K562 (cell line): ENCODE measurements at regions not wholly inside any gene's neighbourhood (a gene's known extent, or its start where the extent isn't known, plus 50 kb on each side); places are given as distances from the start of the nearest gene placed in this dataset.

Source experiments
- ATAC-seq: fragments of 200-7000 bp; cut with Tn5 transposase; 3 replicates; pipeline ENCODE4 v1.9.1; 2020; ENCODE audit warnings: moderate library complexity
- BruUV-seq: library from RNA; stranded (reverse); fragments of 400-500 nt; replicated peaks from 2 replicates; lab custom pipeline; 2021; lab: Mats Ljungman, UMichigan
- CTCF ChIA-PET: fragments of 300-600 bp; formaldehyde crosslinking; extraction: SDS; loops from one replicate; lab custom pipeline; 2021; ENCODE audit warnings: low intra/inter-chr PET ratio; lab: Yijun Ruan, JAX
- POLR2A ChIA-PET: fragments of 300-600, 350-650 bp; sonication (Branson Sonifier 250); formaldehyde crosslinking; extraction: SDS; loops from one replicate; lab custom pipeline; 2021; ENCODE audit warnings: antibody characterized with exemption, inconsistent platforms; lab: Yijun Ruan, JAX
- DNase-seq, 4 experiments: peaks; one replicate each; pipeline versions ENCODE4 v3.0.0 to v3.0.0-alpha.2; 2011 to 2018; ENCODE audit warnings: low spot score in 3 of 4, mixed read lengths in 3 of 4; ENCODE audit errors: extremely low read depth in 1 of 4
- FAIRE-seq: peaks from 2 replicates; lab custom pipeline; 2011; peaks lifted over from hg19 to GRCh38; lab: Jason Lieb, UNC
- H2AFZ ChIP-seq: 2 replicates; pipeline ENCODE4 v1.6.0; 2011; ENCODE audit warnings: low read depth, low read length, control low read depth, inconsistent platforms
- H3K27ac ChIP-seq: fragments of 200-600 bp; 3 replicates; pipeline ENCODE4 v1.8.0; 2011; ENCODE audit warnings: low read depth, mild to moderate bottlenecking, control low read depth, inconsistent platforms, low read length, moderate library complexity, mixed read lengths; ENCODE audit errors: extremely low read depth
- H3K27me3 ChIP-seq, 2 experiments: fragments of 300-600 bp in 1 of 2; 2 replicates in 1 of 2; 3 replicates in 1 of 2; pipeline versions ENCODE4 v1.6.0 to v1.8.0; 2011; ENCODE audit warnings: inconsistent platforms in 2 of 2, low read length in 2 of 2, mild to moderate bottlenecking in 1 of 2, mixed read lengths in 1 of 2, moderate library complexity in 1 of 2; ENCODE audit not compliant: control insufficient read depth in 2 of 2, insufficient read depth in 2 of 2
- H3K36me3 ChIP-seq: fragments of 300-600 bp; 3 replicates; pipeline ENCODE4 v1.8.0; 2011; ENCODE audit warnings: mild to moderate bottlenecking, low read length, inconsistent platforms; ENCODE audit not compliant: control insufficient read depth, insufficient read depth
- H3K4me1 ChIP-seq, 2 experiments: fragments of 200-600 bp in 1 of 2; replicated peaks in 1 of 2; 2 replicates in 1 of 2; 3 replicates in 1 of 2; pipeline versions ENCODE4 v1.5.1 to v1.8.0; 2011; ENCODE audit warnings: inconsistent platforms in 2 of 2, low read length in 2 of 2, mild to moderate bottlenecking in 1 of 2, mixed read lengths in 1 of 2, moderate library complexity in 1 of 2; ENCODE audit not compliant: control insufficient read depth in 2 of 2, insufficient read depth in 2 of 2
- H3K4me2 ChIP-seq: 2 replicates; pipeline ENCODE4 v1.6.1; 2011; ENCODE audit warnings: low read length, control low read depth, inconsistent platforms, mixed read lengths; ENCODE audit not compliant: insufficient read depth
- H3K4me3 ChIP-seq: fragments of 200-600 bp; sonication (generic), shearing (Covaris generic); 2 replicates; pipeline ENCODE4 v1.5.1; 2016; ENCODE audit warnings: control low read depth, inconsistent platforms
- H3K79me2 ChIP-seq: fragments of 200-600 bp; 3 replicates; pipeline ENCODE4 v1.8.0; 2011; ENCODE audit warnings: low read length, inconsistent platforms; ENCODE audit not compliant: control insufficient read depth, insufficient read depth
- H3K9ac ChIP-seq, 2 experiments: 2 replicates each; pipeline versions ENCODE4 v1.6.0 to v1.6.1; 2011; ENCODE audit warnings: low read depth in 2 of 2, low read length in 2 of 2, control low read depth in 1 of 2, inconsistent platforms in 1 of 2, mild to moderate bottlenecking in 1 of 2, mixed read lengths in 1 of 2; ENCODE audit not compliant: insufficient read depth in 1 of 2
- H3K9me1 ChIP-seq: one replicate; pipeline ENCODE4 v1.6.0; 2011; ENCODE audit warnings: inconsistent platforms, mild to moderate bottlenecking, low read length, moderate library complexity; ENCODE audit not compliant: control insufficient read depth, insufficient read depth
- H3K9me3 ChIP-seq: replicated peaks from 2 replicates; pipeline ENCODE4 v1.5.1; 2011; ENCODE audit warnings: low read depth, low read length, inconsistent platforms; ENCODE audit not compliant: control insufficient read depth, insufficient read depth
- H4K20me1 ChIP-seq: replicated peaks from 2 replicates; pipeline ENCODE4 v1.6.1; 2011; ENCODE audit warnings: low read length, inconsistent platforms, mixed read lengths; ENCODE audit not compliant: control insufficient read depth, insufficient read depth
- FOXM1 ChIP-seq, 2 experiments: fragments of 450-650 bp in 1 of 2; sonication (generic) in 1 of 2; formaldehyde crosslinking in 1 of 2; IDR thresholded peaks; 2 replicates each; pipeline versions ENCODE4 v1.6.1 to v1.9.0; 2017 to 2022; ENCODE audit warnings: low read depth in 2 of 2, mild to moderate bottlenecking in 2 of 2, missing genetic modification reagents in 1 of 2, moderate library complexity in 1 of 2
- HNRNPL ChIP-seq: fragments of 200-400 bp; formaldehyde crosslinking; IDR thresholded peaks from 2 replicates; pipeline ENCODE4 v1.6.1; 2017; ENCODE audit warnings: low read depth, mild to moderate bottlenecking, low read length
- MAFG ChIP-seq: fragments of 450-650 bp; conservative IDR thresholded peaks from 2 replicates; pipeline ENCODE4 v1.6.1; 2016; ENCODE audit warnings: missing genetic modification characterization, missing compliant biosample characterization
- MXD1 ChIP-seq: fragments of 250-450 bp; sonication (Bioruptor Pico); IDR thresholded peaks from 2 replicates; pipeline ENCODE4 v1.8.0; 2021; ENCODE audit warnings: borderline replicate concordance, mild to moderate bottlenecking, moderate library complexity; ENCODE audit not compliant: poor library complexity, severe bottlenecking
- TAL1 ChIP-seq: fragments of 450-650 bp; IDR thresholded peaks from 2 replicates; pipeline ENCODE4 v1.6.1; 2016; ENCODE audit warnings: mild to moderate bottlenecking
- TSC22D4 ChIP-seq: fragments of 450-650 bp; IDR thresholded peaks from 2 replicates; pipeline ENCODE4 v1.6.1; 2016; ENCODE audit warnings: missing genetic modification characterization, missing biosample characterization, control low read depth
- ZNF507 ChIP-seq: conservative IDR thresholded peaks from 2 replicates; pipeline ENCODE4 v1.6.1; 2017; ENCODE audit warnings: missing genetic modification characterization, missing compliant biosample characterization
- WGBS: fragments of 100-300 bp; shearing (Covaris generic); methylation state at CpG from one replicate; pipeline ENCODE4 v1.1.6; 2016; ENCODE audit warnings: low coverage, mixed read lengths; ENCODE audit not compliant: insufficient coverage; ENCODE audit errors: missing lambda C conversion rate; 5-methylcytosine and 5-hydroxymethylcytosine counted together
- in situ Hi-C: fragments of 300-500 bp; cut with MboI; formaldehyde crosslinking; loops from 4 replicates; pipeline ENCODE4 v1.15.0; 2018; ENCODE audit warnings: inconsistent platforms, mixed read lengths
- intact Hi-C: fragments of 100-400 bp; cut with micrococcal nuclease; formaldehyde crosslinking; loops from 2 replicates; pipeline ENCODE4 v1.14.2; 2022

- no peak for TF ChIP-seq TSC22D4 (tag)
- no peak for TF ChIP-seq ZNF507 (tag)
These were observed 256.3 kb upstream of the SASH1 start (continued) for GRCh38 chr6:148086386-148086785.

- H3K9me1 ChIP-seq, result no peaks in the 10 kb centered on the region
- CTCF ChIA-PET, result no interaction called here
- FAIRE-seq (no peak), DNase-seq (no peak), ATAC-seq (no peak)
- H3K4me3 ChIP-seq, result no peak overlapping the region
- H3K4me1 ChIP-seq, result no peaks in the 10 kb centered on the region
- 10% methylated on average over 3 of the region's 3 CpGs for WGBS
- in situ Hi-C loops, result no loop called here
- H3K4me2 ChIP-seq, result no peak overlapping the region
- H3K9ac ChIP-seq, result no peak overlapping the region
- no peaks in the 10 kb centered on the region for H3K36me3 ChIP-seq
- intact Hi-C loops, result no loop called here
- H4K20me1 ChIP-seq, result no peaks in the 10 kb centered on the region
- POLR2A ChIA-PET, result no interaction called here
- no peaks in the 10 kb centered on the region for H3K79me2 ChIP-seq
- no peak overlapping the region for H3K27ac ChIP-seq
- H3K9me3 ChIP-seq, result no peaks in the 10 kb centered on the region
- no peak overlapping the region for H2AFZ ChIP-seq
- BruUV-seq, result no TSS peak
- no peaks in the 10 kb centered on the region for H3K27me3 ChIP-seq
- TF ChIP-seq MAFG (tag), result no peak
- TF ChIP-seq FOXM1 (IDR thresholded peaks at IDR 0.05; ENCODE audit: low read depth), result no peak
- TF ChIP-seq FOXM1 (CRISPR knock-in tag; IDR thresholded peaks at IDR 0.05; ENCODE audit: low read depth), result no peak
- TF ChIP-seq TAL1, result no peak
- no peak for TF ChIP-seq HNRNPL
- TF ChIP-seq MXD1 (CRISPR knock-in tag), result no peak
- TF ChIP-seq, all 486 proteins: peak for 0
These were observed 255.8 kb upstream of the SASH1 start for GRCh38 chr6:148086843-148087242.
